ENCODE measurements at regions not wholly inside any gene's neighbourhood (a gene's known extent, or its start where the extent isn't known, plus 50 kb on each side); places are given as distances from the start of the nearest gene placed in this dataset.
"Not testable (repeated sequence)": the region's sequence is repeated elsewhere in the genome, so short reads cannot be mapped to it uniquely, and the experiment has no call there.

DNA sequence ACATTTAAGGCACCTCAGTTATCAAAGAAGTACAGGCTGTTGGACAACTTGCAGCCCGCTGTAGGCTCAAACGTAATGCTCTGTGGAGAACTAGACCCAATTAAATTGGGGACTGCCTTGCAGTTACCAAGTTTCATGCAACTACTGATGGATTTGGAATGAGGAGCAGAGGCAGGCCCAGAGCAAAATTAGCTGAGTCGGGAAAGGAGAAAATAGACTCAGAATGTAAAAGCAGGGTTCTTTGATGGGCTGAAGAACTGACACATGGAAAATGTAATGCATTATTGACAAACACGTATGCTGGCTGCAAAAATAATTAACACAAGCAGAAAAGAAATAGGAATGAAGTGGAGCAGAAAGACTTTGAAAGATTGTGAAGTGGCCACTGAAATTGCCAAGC lies 432.7 kb upstream of the HNRNPA3 start:
- no peak for DNase-seq

DNA sequence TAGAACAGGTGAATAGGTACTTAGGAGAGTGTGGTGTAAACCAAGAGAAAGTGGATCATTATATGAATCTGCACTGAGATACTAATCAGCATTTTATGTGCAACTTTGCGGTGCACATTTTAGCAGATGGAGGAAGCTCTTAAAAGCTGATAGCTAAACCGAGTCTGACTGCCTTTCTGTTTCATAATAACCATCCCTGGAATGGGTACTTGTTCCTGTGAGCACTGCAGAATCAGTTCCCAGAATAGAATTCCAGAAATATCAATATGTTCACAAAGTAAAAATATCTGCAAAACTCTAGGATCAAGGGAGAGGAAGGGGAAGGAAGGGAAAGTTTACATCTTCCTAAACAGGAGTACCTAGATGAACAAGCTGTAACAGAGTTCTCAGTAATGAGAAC lies 432.2 kb upstream of the HNRNPA3 start:
- no peak for DNase-seq

DNA sequence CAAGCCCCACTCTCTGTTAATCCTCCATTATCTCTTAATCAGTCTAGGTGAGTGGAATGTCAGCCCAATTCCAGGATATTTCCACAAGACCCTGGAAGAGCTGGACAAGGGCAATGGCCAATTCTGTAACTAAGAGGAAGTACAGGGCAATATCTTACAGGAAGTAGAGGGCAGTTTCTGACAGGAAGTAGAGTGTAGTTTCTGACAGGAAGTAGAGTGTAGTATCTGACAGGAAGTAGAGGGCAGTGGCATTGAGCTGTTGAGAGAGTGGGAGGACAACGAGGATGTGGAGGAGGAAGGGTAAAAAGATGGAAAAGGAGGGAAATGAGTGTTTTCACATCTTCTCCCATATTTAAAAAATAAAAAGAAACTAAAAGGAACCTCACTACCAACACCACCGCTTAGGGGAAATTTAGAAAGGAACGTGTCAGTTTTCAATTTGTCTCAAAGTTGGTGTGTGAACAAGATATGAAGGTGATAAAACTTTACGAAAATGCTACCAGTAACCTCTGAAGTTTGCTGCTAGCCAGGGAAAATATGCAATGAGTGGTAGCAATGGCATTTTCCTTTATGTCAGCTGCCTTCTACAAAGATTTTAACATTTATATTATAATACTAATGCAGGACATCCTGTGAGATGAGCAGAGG lies 430.9 kb upstream of the HNRNPA3 start:
- no peak for DNase-seq

DNA sequence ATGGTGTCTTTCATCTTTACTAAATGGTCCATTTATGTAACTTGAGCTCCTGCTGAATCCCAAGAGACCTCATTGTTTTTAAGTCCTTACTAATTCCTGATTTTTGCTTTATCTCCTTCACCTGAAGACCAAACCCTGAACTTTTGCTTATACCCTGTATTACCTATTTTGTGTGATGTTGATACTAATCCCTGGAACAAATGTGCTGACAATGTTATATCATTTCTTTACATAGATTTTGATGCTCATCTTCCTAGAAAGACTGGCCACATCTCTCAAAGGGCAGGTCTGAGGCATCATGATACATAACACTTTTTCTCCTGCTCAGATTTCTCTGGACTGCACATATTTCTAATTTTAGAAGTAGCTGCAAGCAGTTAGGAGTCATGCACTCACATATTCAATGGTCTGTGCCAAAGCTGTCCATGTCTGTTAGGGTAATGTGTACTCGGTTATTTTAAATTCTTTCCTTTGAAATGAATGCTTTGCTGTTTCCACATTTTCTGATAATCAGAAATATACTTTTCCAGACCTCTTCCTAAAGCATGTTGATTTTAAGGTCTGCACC lies 427.9 kb upstream of the HNRNPA3 start:
- no peak for DNase-seq

DNA sequence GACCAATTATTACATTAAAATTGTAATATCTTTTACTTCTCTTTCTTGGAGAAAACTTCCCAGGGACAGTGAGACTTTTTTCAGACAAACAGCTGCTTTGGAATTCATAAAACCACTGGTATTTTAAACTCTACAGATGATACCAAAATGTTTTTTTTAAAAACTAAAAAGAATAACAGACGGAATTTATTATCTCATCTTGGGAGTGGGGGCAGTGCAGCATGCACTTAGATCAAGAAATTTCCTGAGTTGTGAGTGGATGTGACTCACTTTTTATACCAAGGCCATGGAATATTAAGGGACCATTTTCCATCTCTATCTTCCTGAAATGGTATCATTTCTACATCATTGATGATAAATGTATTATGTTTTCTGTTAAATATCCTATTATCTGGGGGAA lies 422.8 kb upstream of the HNRNPA3 start:
- no peak for DNase-seq

DNA sequence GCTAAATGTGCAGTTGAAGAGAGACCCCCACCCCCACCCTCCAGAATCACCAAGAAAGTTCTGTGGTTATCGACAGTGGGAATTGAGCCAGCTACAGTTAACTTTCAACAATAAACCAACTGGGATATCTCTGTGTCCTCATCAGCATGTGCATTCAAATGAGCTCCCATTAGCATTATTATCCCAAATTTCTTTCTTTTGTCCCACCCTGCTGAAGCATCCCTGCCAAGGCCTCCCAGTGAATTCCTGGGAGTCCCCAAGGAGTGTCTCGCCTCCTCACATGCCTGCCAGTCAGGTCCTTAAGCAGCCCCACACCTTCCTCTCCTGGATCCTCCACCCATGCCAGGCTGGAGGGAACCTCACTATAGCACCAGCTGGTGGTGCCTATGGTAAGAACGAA lies 422.1 kb upstream of the HNRNPA3 start:
- no peak for DNase-seq

DNA sequence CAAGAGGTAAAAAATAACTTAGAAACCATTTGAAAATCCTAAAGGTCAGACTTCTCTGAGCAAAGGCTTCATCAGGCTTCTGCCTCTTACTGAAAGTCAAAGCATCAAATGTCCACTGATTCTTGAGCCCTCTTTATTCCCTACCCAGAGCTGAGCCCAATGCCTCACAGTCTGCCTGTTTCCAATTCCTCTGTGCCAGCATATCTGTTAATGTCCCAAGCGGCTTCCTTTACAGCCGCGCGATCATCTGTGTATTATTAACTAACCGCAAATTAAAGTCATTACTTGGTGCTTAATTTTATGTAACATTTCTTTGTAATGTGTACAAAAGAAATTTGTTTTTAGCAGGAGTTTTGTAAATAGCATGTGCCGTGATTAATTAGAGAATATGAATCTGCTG lies 418.8 kb upstream of the HNRNPA3 start:
- DNase-seq: peak in 1 of 2 experiments; percentile 21

DNA sequence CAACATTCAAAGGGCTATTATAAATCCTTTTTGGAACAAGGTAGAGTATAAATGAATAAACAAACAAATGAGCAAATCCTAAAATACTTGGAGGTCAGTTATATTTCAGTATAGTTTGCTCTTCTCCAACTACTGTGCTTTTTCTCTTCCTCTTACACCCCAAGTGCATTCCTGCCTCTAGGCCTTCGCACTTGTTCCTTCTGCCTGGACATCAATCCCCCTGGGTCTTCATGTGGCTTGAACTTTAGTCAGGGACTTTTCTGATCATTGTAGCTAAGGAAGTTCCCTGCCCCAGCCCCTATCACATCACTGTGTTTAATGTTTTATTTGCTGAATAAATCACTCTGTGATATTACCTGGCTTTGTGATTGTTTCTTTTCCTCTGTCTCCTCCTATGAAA lies 418.2 kb upstream of the HNRNPA3 start:
- no peak for DNase-seq

DNA sequence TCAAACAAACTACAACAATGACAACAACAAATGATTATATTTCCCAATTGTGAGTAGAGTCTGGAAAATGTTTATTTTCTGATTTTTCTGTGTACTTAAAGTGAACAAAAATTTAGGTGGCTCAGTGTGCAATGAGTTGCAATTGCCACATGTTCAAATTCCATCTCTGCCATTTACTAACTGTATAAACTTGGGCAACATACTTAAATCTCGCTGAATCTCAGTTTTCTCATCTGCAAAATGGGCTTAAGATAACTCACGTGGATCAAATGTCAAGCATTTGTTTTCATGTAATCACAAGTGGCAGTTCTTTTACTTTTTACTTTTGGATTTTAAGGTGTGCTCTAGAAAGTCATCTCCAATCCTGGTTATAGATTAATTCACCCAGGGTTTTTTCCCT lies 416.8 kb upstream of the HNRNPA3 start:
- no peak for DNase-seq

DNA sequence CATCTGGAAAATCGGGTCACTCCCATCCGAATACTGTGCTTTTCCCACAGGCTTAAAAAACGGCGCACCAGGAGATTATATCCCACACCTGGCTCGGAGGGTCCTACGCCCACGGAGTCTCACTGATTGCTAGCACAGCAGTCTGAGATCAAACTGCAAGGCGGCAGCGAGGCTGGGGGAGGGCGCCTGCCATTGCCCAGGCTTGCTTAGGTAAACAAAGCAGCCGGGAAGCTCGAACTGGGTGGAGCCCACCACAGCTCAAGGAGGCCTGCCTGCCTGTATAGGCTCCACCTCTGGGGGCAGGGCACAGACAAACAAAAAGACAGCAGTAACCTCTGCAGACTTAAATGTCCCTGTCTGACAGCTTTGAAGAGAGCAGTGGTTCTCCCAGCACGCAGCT lies 415.9 kb upstream of the HNRNPA3 start:
- not testable (repeated sequence) for DNase-seq

DNA sequence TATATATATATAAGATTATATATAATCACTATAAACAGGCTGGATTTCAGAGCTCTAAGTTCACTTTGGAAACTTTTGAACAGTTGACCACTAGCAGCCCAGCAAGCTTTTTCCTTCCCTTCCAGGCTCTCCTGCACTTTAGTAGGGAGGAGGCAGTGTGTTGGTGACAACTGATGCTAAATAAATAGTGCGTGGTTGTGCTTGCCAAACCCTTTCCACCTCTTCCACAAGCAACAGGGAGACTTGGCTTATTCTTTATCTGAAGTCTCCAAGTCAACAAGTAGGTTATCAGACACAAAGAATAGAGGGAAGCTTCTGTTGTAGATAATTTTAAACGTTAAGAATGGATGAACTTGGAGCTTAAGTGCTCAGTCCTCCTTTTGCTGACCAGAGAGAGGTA lies 408.2 kb upstream of the HNRNPA3 start:
- DNase-seq: no peak

DNA sequence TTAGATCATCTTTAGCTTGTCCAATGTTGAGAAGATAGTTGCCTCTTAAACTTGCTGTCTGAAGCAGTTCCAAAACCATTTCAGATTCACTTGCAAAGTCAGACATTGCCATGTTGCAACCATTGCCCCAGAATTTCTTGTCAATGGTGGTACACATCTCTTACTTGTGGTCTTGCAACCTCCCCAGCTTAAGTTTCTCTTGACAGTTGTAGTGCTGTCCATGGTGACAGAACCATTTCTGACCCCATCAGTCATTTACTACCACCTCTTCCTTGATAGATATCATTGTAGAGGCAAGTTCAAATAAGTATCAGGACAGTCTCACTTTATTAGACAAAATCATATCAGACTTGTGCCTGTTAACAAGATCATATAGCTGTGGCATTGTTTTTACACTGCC lies 407.2 kb upstream of the HNRNPA3 start:
- DNase-seq: no peak

DNA sequence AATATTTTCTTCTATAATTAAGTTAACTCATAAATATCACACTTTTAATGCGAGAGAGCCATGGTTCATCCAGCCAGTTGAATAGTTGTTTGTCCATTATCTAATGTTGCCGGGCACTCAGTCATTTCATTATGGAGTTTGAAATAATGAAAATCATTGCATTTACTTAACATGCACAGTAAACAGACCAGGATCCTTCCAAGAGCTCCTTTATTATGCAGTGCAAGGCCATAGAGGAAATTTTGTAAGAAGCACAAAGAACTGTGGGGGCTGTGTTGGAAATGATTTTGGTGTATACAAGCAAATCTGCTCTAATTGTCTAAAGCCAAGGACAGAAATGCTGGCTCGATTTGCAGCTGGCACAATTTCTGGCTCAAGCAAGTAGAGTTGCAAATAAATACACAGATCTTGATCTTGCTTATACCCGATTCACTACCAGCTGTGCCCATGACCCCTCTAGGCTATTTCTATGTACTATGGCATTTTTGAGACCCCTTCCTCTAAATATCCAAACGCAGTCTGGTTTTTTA lies 400.3 kb upstream of the HNRNPA3 start:
- no peak for DNase-seq

DNA sequence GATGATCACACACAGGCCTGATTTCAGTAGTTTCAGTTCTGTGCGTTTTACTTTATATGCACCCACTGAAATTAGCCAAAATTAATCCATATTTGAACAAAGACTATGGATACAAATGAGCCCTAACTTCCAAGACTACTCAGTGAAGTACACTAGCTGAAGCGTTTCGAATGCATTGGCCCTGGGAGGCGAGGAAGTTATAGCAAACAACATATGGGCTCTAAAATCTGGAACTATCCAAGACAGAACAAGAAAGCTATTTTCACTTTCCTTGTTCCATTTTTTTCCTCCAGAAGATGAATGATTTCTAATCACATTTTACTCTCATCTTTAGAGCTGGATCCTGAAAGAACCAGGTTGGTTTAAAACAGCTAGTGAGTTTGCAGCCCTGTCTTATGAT lies 399.4 kb upstream of the HNRNPA3 start:
- DNase-seq: no peak

DNA sequence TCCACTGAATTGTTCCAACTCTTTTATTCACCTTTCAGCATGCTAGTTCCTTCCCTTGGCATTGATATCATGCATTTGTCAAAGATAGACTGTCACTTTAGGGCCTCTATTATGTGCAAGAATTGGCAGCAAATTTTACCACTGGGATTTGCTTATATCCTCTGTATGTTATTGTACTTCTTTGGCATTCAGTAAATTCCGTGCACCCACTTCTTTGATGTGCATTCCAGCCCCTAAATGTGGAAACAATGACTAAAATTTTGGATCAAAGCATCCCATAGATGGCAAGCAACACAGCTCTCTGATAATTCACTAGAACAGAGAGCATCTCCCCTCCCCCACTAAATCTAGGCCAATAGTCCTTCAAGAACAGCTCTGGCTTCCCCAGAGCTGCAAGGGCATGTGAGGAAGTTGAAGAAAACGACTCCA lies 399.0 kb upstream of the HNRNPA3 start:
- DNase-seq: peak in 1 of 2 experiments; percentile 11

DNA sequence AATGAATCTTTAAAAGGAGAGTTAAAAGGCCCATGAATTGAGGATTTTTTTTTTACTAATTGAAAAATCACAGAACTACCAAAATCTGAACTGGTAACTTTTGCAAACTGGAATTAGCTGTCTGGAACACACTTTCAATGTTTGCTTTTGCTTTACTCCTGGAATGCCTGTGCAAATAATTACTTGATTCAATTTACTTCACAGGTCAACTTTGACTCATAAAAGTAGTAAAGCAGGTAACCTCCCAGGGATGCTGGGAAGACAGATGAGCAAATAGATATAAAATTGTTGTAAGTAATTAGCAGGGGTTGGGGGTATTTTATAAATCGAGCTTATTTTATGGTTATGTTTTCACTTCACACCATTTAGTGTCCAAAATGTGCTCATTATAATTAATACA lies 398.3 kb upstream of the HNRNPA3 start:
- DNase-seq: no peak

DNA sequence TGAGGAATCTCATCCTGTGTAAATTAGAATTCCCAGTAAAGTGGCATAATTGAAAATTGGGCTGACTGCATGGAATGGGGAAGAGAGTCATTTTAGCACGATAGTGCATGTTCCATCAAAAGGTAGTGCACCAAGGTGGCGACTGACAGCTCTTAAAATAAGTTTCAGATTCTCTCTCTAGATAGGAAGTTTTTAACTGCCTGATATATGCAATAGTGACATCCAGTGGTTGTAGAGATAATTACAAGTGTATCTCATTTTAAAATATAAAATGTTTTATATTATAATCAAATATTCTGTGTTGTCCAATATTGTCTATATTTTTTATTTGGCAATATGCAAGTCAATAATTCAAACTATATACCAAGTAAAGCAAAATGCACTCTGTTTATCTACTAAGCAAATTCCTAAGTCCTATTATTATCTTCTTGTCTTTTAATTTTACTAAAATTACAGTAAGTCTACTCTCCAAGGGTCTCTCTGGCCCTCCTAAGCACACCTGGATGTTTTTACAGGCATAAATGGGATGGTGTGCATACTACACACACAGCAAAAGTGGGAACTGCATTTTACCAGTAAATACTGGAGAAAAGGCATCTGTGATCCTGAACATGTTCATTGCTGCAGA lies 397.7 kb upstream of the HNRNPA3 start:
- peak; percentile 42 to 49 for DNase-seq

DNA sequence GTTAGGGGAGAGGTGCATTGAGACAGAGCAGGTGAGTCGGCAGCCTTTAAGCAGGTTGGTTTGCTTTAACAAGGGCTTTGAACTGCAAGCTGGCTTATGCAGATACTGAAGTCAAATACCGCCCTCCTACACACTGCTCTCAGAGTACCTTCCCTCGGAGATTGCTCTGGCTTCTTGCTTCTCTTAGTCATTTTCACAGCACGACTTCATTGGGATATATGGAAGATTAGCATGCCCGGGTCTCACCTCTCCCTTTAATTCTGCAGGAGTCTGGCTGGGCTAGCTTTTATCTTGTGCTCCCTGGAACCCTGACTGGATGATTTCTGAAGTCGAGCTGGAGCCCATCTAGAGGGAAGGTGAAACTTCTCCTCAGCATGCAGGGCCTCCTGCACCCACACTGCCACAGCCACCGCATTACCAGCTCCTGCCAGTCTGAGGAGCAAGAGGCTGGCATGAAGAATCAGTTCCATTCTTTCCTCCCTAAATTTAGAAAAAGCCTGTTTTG lies 395.5 kb upstream of the HNRNPA3 start:
- peak in 1 of 2 experiments; percentile 45 for DNase-seq

DNA sequence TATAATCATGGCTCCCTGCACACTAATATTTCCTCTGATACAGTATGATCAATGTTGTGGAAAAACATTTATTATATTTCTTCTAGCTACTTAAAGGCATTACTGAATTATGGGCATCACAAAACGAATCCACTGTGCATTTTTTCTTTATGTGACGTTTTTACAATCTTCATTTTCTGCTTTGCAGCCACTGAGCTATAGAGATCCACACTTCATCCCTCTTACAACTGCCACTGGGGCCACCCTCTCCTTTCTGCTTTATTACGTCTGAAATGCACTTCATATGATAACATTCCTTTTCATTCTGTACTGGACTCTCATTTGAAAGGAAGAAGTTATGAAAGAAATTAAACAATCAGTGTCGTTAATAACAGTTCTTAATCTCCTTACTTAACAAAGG lies 394.5 kb upstream of the HNRNPA3 start:
- no peak for DNase-seq

DNA sequence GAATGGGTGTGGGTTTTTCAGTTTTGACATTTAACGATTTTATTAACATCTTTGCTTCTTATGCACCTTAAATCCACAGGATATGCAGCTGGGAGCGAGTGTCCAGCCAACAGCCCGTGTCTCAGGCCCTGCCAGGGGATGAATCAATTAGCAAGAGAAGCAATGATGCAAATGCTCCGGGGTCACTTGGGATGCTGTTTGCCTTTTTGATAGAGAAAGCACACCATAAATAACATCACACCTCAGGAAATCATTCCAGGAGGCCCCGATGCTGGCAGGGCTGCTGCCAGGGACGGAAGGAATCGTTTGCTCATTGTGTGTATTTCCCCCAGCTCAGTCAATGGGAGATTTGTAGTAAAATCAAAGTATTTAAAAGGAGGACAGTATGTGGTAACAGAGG lies 394.0 kb upstream of the HNRNPA3 start:
- no peak for DNase-seq

DNA sequence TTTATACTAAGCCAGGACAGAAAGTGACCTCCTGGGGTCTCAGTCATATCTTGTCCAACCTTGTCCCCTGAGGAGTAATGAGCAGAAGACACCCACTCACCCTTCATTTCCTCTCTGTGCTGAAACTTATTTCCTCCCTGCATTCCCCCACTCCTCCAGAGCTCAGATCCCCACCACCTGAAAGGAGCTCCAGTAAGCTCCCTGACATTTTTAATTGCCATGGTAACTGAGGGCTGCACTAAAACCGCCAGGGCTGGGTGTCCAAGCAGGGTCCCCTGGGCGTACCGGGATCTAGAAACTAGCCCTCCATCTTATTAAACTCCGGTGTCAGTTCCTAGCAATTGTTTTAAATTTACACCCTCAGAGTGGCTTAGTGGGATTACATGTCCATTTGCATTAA lies 393.3 kb upstream of the HNRNPA3 start:
- no peak for DNase-seq

DNA sequence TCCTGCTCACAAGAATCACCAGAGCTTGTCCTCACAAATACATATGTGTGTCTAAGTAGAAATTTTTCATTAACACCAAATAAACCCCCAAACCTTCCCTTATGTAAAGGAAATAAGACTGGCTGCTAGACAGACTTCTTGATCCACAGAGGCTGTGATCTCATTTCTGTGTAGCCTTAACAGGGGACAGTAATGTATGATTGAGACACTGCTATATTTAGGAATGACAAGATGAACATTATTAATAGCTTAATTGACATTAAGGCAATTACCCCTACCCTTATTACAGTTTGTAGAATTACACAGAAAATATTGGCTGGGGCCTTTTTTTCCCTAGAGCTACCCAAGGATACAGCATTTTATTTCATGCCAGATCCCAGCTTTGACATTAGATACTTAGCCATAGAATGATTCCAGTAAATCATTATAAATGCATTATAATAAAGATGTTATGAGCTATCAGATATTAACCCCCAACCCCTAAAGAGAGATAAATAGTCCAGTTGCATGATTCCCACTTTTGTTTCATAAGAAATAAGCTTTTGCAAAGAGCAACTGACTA lies 392.1 kb upstream of the HNRNPA3 start:
- DNase-seq: no peak

DNA sequence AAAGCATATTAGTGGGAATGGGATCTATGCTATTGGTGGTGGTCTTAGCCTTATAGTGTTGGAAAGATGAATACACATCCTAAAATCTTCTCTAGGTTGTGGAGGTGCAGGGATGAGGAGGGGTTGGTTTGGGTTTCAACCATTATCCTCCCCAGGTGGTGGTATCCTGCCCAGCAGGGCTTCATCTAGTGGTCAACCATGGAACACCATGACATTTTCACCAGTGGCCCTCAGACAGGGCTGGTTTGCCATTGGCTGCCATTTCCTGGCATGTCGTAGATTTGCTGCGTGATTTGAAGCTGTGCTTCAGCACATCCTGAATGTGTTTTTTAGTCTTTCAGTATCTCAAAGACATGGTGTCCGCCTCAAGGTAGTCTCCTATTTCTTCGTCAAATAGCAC lies 391.2 kb upstream of the HNRNPA3 start:
- no peak for DNase-seq

DNA sequence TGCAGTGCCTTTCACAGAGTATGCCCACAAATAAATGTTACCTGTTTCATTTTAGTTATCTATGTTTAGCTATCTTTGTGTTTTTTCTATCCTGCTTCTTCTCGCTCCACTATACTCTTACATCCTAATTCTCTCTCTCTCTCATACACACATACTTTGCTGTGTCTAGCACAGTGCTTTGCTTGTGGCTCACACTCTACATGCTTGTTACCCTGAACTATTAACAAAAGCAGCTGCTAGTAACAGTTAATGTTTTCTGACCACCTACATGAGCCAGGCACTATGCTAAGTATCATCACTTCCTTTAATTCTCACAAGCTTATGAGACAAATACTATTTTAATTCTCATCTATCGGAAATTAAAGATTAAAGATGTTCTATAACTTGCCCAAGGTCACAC lies 390.5 kb upstream of the HNRNPA3 start:
- no peak for DNase-seq

Measured in NCI-H1930 (cell line).